Fibroblast of lung (primary cell): ENCODE measurements at regions not wholly inside any gene's neighbourhood (a gene's known extent, or its start where the extent isn't known, plus 50 kb on each side); places are given as distances from the start of the nearest gene placed in this dataset.
"Not testable (repeated sequence)": the region's sequence is repeated elsewhere in the genome, so short reads cannot be mapped to it uniquely, and the experiment has no call there.

Source experiments
- EZH2 ChIP-seq: IDR thresholded peaks from 2 replicates; pipeline ENCODE4 v1.5.1; 2012; ENCODE audit warnings: low read length, control low read depth, mild to moderate bottlenecking; ENCODE audit errors: missing control alignments
- TF ChIP-seq, protein P1 (sequence below), 2 donors: IDR thresholded peaks in 1 of 2; conservative IDR thresholded peaks in 1 of 2; 1 replicate in 1 of 2; 2 replicates in 1 of 2; pipeline ENCODE4 v1.5.1; 2011 to 2012; ENCODE audit warnings: low read length in 2 of 2, control low read depth in 1 of 2, inconsistent platforms in 1 of 2, low read depth in 1 of 2, mild to moderate bottlenecking in 1 of 2

DNA sequence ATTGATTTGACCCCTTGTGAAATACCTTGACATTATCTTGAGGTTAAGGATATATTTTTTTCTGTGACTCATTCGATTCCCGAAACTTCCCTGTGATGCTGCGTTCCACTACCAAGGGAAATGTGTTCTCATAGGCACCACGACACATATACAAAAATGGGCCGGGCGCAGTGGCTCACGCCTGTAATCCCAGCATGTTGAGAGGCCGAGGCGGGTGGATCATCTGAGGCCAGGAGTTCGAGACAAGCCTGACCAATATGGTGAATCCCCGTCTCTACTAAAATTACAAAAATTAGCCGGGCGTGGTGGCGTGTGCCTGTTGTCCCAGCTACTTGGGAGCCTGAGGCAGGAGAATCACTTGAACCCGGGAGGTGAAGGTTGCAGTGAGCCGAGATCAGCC lies 188.3 kb upstream of the FAM47A start:
- TF ChIP-seq, protein P1, sequence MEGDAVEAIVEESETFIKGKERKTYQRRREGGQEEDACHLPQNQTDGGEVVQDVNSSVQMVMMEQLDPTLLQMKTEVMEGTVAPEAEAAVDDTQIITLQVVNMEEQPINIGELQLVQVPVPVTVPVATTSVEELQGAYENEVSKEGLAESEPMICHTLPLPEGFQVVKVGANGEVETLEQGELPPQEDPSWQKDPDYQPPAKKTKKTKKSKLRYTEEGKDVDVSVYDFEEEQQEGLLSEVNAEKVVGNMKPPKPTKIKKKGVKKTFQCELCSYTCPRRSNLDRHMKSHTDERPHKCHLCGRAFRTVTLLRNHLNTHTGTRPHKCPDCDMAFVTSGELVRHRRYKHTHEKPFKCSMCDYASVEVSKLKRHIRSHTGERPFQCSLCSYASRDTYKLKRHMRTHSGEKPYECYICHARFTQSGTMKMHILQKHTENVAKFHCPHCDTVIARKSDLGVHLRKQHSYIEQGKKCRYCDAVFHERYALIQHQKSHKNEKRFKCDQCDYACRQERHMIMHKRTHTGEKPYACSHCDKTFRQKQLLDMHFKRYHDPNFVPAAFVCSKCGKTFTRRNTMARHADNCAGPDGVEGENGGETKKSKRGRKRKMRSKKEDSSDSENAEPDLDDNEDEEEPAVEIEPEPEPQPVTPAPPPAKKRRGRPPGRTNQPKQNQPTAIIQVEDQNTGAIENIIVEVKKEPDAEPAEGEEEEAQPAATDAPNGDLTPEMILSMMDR (conservative IDR thresholded peaks at IDR 0.05 in 1 of 2, IDR thresholded peaks at IDR 0.05 in 1 of 2; ENCODE audit: low read depth in 1 of 2, low read length in 2 of 2), result not testable (repeated sequence)
- not testable (repeated sequence) for TF ChIP-seq EZH2
